Activated naive CD4-positive, alpha-beta T cell (primary cell): ENCODE measurements at regions not wholly inside any gene's neighbourhood (a gene's known extent, or its start where the extent isn't known, plus 50 kb on each side); places are given as distances from the start of the nearest gene placed in this dataset.

Experiments
- DNase-seq, 4 experiments: peaks; one replicate each; lab custom pipeline; 2025; lab: John Stamatoyannopoulos, UW

DNA sequence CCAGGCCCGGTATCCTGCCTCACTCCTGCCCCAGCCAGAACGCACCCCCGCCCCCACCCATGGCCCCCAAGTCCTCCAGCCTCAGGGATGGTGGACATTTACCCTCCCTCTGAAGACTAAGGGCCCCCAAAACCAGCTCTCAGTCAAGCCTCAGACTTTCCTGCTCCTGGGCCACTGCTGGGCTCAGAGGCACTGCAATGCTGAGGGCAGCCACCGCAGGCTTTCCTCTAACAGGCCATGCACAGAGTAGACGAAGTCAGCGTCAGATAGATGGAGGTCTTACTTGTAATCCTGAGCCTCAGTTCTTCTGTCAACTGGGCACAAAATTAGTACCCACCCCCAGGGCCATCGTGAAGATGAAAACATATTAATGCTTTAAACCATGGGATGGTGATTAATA lies 92.6 kb downstream of the TTC32 start:
- no peak for DNase-seq

GRCh38 chr2:19807866-19808265 lies 93.9 kb downstream of the TTC32 start:
- DNase-seq = no peak

GRCh38 chr2:19807346-19807745 lies 94.4 kb downstream of the TTC32 start:
- no peak for DNase-seq

DNA sequence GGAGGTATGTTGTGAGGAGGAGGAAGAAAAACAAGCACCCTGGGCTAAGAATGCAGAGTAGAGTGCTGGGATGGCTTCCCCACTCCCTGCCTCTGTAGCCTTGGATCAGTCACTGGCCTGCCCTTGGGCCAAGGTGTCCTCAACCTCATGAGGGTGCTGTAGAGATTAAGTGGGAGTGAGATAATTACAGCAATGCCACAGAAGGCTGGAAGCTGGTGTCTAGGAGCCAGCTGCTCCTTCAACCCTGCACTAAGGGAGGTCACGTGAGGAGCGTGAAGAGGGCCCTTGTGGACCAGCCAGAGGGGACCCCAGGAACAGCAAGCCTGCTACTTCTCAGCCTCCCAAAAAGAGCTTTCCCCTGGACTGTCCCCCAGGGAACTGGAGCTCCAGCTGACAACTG lies 95.2 kb downstream of the TTC32 start:
- no peak for DNase-seq

GRCh38 chr2:19806131-19806530 lies 95.7 kb downstream of the TTC32 start:
- DNase-seq = no peak

GRCh38 chr2:19805266-19805665 lies 96.5 kb downstream of the TTC32 start:
- no peak for DNase-seq

- no peak for DNase-seq
Measured at GRCh38 chr2:19804639-19805260, 97.0 kb downstream of the TTC32 start.

- DNase-seq = no peak
Measured at GRCh38 chr2:19802086-19802841, 99.5 kb downstream of the TTC32 start.

- no peak for DNase-seq
Measured at GRCh38 chr2:19801367-19802080, 100.3 kb downstream of the TTC32 start.

DNA sequence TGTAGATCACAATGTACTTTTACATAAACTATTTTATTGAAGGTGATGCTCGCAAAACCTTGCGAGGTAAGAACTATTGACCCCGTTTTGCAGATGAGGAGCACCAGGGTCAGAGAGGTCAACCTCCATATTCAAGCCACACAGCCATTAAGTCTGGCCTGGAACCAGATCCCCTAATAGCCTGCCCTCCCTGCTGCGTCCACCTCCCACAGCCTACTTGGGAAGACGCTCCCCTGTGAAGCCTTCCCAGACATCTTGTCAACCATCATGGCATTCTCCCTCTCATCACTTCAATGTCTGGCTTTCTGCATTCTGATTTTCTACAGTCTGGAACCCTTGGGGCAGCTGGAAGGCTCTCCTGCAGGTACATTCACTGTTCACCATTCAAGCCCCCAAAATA lies 101.0 kb downstream of the TTC32 start:
- no peak for DNase-seq

GRCh38 chr2:19799881-19800780 lies 101.7 kb downstream of the TTC32 start:
- DNase-seq = no peak

DNA sequence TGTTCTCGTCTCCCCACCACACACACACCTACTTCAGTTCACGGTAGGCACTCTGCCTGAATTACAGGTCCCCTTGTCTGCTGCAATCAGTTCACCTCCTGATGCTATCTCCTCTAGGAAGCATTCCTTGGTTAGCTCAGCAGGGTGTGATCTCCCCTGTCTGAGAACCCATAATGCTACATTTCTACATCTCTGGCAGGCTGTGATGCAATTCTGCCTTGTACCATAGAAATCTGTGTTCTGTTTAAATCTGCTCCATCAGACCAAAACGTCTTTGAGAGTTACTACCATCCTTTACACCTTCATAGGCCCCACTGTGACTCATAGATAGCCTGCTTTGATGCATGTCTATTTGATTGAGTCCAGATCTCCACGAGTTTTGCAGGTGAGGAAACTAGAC lies 103.9 kb downstream of the TTC32 start:
- no peak for DNase-seq

GRCh38 chr2:19797243-19797810 lies 104.5 kb downstream of the TTC32 start:
- DNase-seq = no peak

GRCh38 chr2:19796035-19796695 lies 105.6 kb downstream of the TTC32 start:
- no peak for DNase-seq

- DNase-seq = no peak
Measured at GRCh38 chr2:19793132-19793750, 108.5 kb downstream of the TTC32 start.

- DNase-seq = no peak
Measured at GRCh38 chr2:19790291-19790690, 111.5 kb downstream of the TTC32 start.

GRCh38 chr2:19787134-19787533 lies 114.6 kb downstream of the TTC32 start:
- no peak for DNase-seq

- DNase-seq = no peak
Measured at GRCh38 chr2:19786408-19787058, 115.2 kb downstream of the TTC32 start.

DNA sequence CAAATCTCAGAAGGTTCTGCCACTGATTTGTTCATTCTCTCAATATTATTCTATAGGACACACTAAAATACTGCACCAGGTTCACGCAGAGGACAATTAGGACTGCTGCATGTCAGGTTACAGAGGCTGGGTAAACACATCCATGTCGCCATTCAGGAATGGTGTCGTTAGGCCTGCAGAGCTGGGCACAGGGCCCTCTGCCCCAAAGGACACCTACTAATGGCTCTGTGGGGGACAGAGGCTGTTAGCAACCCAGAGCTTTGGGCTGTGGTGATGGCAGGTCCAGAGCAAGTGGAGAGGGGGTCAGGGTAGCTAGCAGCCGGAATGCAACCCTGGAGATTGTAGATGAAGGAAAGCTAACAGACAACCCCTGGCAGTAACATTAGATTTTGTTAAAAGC lies 115.9 kb downstream of the TTC32 start:
- no peak for DNase-seq

GRCh38 chr2:19785447-19785846 lies 116.3 kb downstream of the TTC32 start:
- no peak for DNase-seq
